ENCODE measurements at regions not wholly inside any gene's neighbourhood (a gene's known extent, or its start where the extent isn't known, plus 50 kb on each side); places are given as distances from the start of the nearest gene placed in this dataset.

DNA sequence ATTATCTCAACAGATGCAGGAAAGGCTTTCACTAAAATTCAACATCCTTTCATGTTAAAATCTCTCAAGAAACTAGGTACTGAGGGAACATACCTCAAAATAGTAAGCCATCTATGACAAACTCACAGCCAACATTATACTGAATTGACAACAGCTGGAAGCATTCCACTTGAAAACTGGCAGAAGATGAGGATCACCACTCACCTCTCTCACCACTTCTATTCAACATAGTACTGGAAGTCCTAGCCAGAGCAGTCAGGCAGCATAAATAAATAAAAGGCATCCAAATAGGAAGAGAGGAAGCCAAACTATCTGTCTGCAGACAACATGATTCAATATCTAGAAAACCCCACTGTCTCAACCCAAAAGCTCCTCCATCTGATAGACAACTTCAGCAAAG, 203.6 kb upstream of the GRAMD2B start:
- Histone ChIP-seq H3K27me3 (ENCODE audit: control insufficient read depth in 1 of 2, insufficient read depth in 2 of 2, low read length in 2 of 2) (no peaks in the 10 kb centered on the region), H4K20me1 (ENCODE audit: insufficient read depth, low read length) (no peaks in the 10 kb centered on the region), H3K36me3 (replicated peaks in 1 of 2; ENCODE audit: control insufficient read depth in 1 of 2, insufficient read depth in 2 of 2, low read length in 2 of 2) (no peaks in the 10 kb centered on the region), H3K4me3 (replicated peaks in 1 of 3; ENCODE audit: insufficient read depth in 1 of 3, low read depth in 2 of 3, low read length in 3 of 3) (no peak overlapping the region), H3K79me2 (ENCODE audit: insufficient read depth, low read length) (no peaks in the 10 kb centered on the region), H3K4me1 (ENCODE audit: insufficient read depth, low read length) (no peaks in the 10 kb centered on the region), H3K9ac (ENCODE audit: insufficient read depth, low read depth, low read length) (no peak overlapping the region), H3K27ac (ENCODE audit: extremely low read length, insufficient read depth, low read length) (no peak overlapping the region), H3K4me2 (ENCODE audit: low read depth, low read length) (no peak overlapping the region), H2AFZ (ENCODE audit: low read length) (no peak overlapping the region), H3K9me3 (ENCODE audit: low read length) (no peaks in the 10 kb centered on the region)
- ChIA-PET CTCF (ENCODE audit: low intra/inter-chr PET ratio, low total read pairs) (no interaction called here), POLR2A (no interaction called here)
- FAIRE-seq (no peak), ATAC-seq (no peak), DNase-seq (ENCODE audit: low spot score) (no peak)
- in situ Hi-C loops (cut with HindIII; ENCODE audit: extremely low pct_ligation_motif_present, low pct_unique_long_range_greater_than_20kb) (no loop called here), intact Hi-C loops (cut with micrococcal nuclease; ENCODE audit: unreplicated experiment) (no loop called here)
- no peak for TF ChIP-seq TAF1 (CRISPR knock-in tag; IDR thresholded peaks at IDR 0.05)
- no peak for TF ChIP-seq ZMAT5 (CRISPR knock-in tag; IDR thresholded peaks at IDR 0.05; ENCODE audit: borderline replicate concordance, low read depth)
- TF ChIP-seq EP300 (IDR thresholded peaks at IDR 0.05; ENCODE audit: low read depth in 2 of 2, low read length in 2 of 2) = no peak
- no peak for TF ChIP-seq EP300 (CRISPR knock-in tag; IDR thresholded peaks at IDR 0.05; ENCODE audit: borderline replicate concordance)
- TF ChIP-seq MATR3 (CRISPR knock-in tag; IDR thresholded peaks at IDR 0.05) = no peak
- TF ChIP-seq ZNF335 (CRISPR knock-in tag; IDR thresholded peaks at IDR 0.05) = no peak
- no peak for TF ChIP-seq CEBPG (CRISPR knock-in tag; IDR thresholded peaks at IDR 0.05)
- TF ChIP-seq, protein P1, sequence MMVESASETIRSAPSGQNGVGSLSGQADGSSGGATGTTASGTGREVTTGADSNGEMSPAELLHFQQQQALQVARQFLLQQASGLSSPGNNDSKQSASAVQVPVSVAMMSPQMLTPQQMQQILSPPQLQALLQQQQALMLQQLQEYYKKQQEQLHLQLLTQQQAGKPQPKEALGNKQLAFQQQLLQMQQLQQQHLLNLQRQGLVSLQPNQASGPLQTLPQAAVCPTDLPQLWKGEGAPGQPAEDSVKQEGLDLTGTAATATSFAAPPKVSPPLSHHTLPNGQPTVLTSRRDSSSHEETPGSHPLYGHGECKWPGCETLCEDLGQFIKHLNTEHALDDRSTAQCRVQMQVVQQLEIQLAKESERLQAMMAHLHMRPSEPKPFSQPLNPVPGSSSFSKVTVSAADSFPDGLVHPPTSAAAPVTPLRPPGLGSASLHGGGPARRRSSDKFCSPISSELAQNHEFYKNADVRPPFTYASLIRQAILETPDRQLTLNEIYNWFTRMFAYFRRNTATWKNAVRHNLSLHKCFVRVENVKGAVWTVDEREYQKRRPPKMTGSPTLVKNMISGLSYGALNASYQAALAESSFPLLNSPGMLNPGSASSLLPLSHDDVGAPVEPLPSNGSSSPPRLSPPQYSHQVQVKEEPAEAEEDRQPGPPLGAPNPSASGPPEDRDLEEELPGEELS (CRISPR knock-in tag; IDR thresholded peaks at IDR 0.05) = no peak
- no peak for TF ChIP-seq SAFB2 (CRISPR knock-in tag; IDR thresholded peaks at IDR 0.05; ENCODE audit: borderline replicate concordance, low read depth)
- no peak for TF ChIP-seq HMGXB3 (CRISPR knock-in tag; IDR thresholded peaks at IDR 0.05; ENCODE audit: borderline replicate concordance)
- no peak for TF ChIP-seq RBM39 (IDR thresholded peaks at IDR 0.05; ENCODE audit: low read depth, low read length, poor library complexity, severe bottlenecking)
- no peak for TF ChIP-seq ZNF816 (CRISPR knock-in tag; IDR thresholded peaks at IDR 0.05; ENCODE audit: borderline replicate concordance)
- no peak for TF ChIP-seq ZHX1 (CRISPR knock-in tag; IDR thresholded peaks at IDR 0.05; ENCODE audit: low read depth)
- TF ChIP-seq THAP8 (CRISPR knock-in tag; IDR thresholded peaks at IDR 0.05; ENCODE audit: borderline replicate concordance) = no peak
- no peak for TF ChIP-seq NFYB (CRISPR knock-in tag; IDR thresholded peaks at IDR 0.05)
- no TSS peak for BruUV-seq (replicated peaks)

All from HepG2 (cell line).